H1 (cell line): ENCODE measurements at regions not wholly inside any gene's neighbourhood (a gene's known extent, or its start where the extent isn't known, plus 50 kb on each side); places are given as distances from the start of the nearest gene placed in this dataset.
"Not testable (repeated sequence)": the region's sequence is repeated elsewhere in the genome, so short reads cannot be mapped to it uniquely, and the experiment has no call there.

ENCODE experiments used
- CTCF ChIP-seq, 3 experiments: IDR thresholded peaks; 1 replicate in 2 of 3; 2 replicates in 1 of 3; pipeline versions ENCODE4 v1.5.1 to v1.6.1; 2011; ENCODE audit warnings: low read length in 3 of 3, mild to moderate bottlenecking in 3 of 3, inconsistent platforms in 2 of 3, low read depth in 1 of 3, moderate library complexity in 1 of 3; ENCODE audit not compliant: insufficient read depth in 1 of 3; ENCODE audit errors: control extremely low read depth in 1 of 3
- GABPA ChIP-seq: IDR thresholded peaks from 2 replicates; pipeline ENCODE4 v1.6.1; 2011; ENCODE audit warnings: mild to moderate bottlenecking, low read length, moderate library complexity, borderline replicate concordance; ENCODE audit not compliant: insufficient read depth
- NRF1 ChIP-seq: IDR thresholded peaks from 2 replicates; pipeline ENCODE4 v1.6.1; 2011; ENCODE audit warnings: mild to moderate bottlenecking, low read depth, low read length, improper control_type of control experiment
- POLR2AphosphoS5 ChIP-seq: IDR thresholded peaks from 2 replicates; pipeline ENCODE4 v1.6.1; 2011; ENCODE audit warnings: low read depth, low read length
- TF ChIP-seq, protein P1 (sequence below): IDR thresholded peaks from 2 replicates; pipeline ENCODE4 v1.6.1; 2012; ENCODE audit warnings: low read length, inconsistent platforms

- not testable (repeated sequence) for TF ChIP-seq CTCF (IDR thresholded peaks at IDR 0.05; ENCODE audit: control extremely low read depth in 1 of 3, insufficient read depth in 1 of 3, low read depth in 1 of 3, low read length in 3 of 3); GABPA; POLR2AphosphoS5; NRF1
- TF ChIP-seq, protein P1, sequence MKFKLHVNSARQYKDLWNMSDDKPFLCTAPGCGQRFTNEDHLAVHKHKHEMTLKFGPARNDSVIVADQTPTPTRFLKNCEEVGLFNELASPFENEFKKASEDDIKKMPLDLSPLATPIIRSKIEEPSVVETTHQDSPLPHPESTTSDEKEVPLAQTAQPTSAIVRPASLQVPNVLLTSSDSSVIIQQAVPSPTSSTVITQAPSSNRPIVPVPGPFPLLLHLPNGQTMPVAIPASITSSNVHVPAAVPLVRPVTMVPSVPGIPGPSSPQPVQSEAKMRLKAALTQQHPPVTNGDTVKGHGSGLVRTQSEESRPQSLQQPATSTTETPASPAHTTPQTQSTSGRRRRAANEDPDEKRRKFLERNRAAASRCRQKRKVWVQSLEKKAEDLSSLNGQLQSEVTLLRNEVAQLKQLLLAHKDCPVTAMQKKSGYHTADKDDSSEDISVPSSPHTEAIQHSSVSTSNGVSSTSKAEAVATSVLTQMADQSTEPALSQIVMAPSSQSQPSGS = not testable (repeated sequence)
These were observed 201.6 kb downstream of the ZNF716 start for GRCh38 chr7:57651611-57652010.
